WTC11 (cell line): ENCODE measurements at regions not wholly inside any gene's neighbourhood (a gene's known extent, or its start where the extent isn't known, plus 50 kb on each side); places are given as distances from the start of the nearest gene placed in this dataset.

Source experiments
- ESRRA ChIP-seq: sonication (generic); formaldehyde crosslinking; IDR thresholded peaks from 2 replicates; pipeline ENCODE4 v1.8.1; 2022; ENCODE audit warnings: mild to moderate bottlenecking, missing genetic modification reagents, borderline replicate concordance
- FOXJ3 ChIP-seq: sonication (generic); formaldehyde crosslinking; IDR thresholded peaks from 2 replicates; pipeline ENCODE4 v1.9.0; 2021; ENCODE audit warnings: missing genetic modification reagents, mild to moderate bottlenecking, borderline replicate concordance
- MXD4 ChIP-seq: fragments of 250-450 bp; sonication (Bioruptor Pico); IDR thresholded peaks from 2 replicates; pipeline ENCODE4 v1.8.0; 2021; ENCODE audit warnings: mild to moderate bottlenecking, moderate library complexity, borderline replicate concordance
- ZNF671 ChIP-seq: fragments of 250-450 bp; sonication (Bioruptor Pico); IDR thresholded peaks from 2 replicates; pipeline ENCODE4 v1.8.0; 2021; ENCODE audit warnings: mild to moderate bottlenecking
- TF ChIP-seq, protein P1 (sequence below): sonication (generic); formaldehyde crosslinking; IDR thresholded peaks from 2 replicates; pipeline ENCODE4 v1.8.0; 2022; ENCODE audit warnings: mild to moderate bottlenecking, missing genetic modification reagents
- TF ChIP-seq, protein P2 (sequence below): fragments of 250-450 bp; sonication (Bioruptor Pico); IDR thresholded peaks from 2 replicates; pipeline ENCODE4 v1.9.0; 2021; ENCODE audit warnings: moderate library complexity, mild to moderate bottlenecking, inconsistent platforms, borderline replicate concordance
- TF ChIP-seq, protein P3 (sequence below): sonication (generic); formaldehyde crosslinking; IDR thresholded peaks from 2 replicates; pipeline ENCODE4 v1.8.1; 2023; ENCODE audit warnings: mild to moderate bottlenecking, moderate library complexity, missing genetic modification reagents
- TF ChIP-seq, protein P4 (sequence below): fragments of 200-600 bp; IDR thresholded peaks from 2 replicates; pipeline ENCODE4 v1.8.0; 2022; ENCODE audit warnings: antibody characterized with exemption
- TF ChIP-seq, protein P5 (sequence below): sonication (generic); formaldehyde crosslinking; IDR thresholded peaks from 2 replicates; pipeline ENCODE4 v1.8.1; 2023; ENCODE audit warnings: mild to moderate bottlenecking, missing genetic modification reagents, moderate library complexity

DNA sequence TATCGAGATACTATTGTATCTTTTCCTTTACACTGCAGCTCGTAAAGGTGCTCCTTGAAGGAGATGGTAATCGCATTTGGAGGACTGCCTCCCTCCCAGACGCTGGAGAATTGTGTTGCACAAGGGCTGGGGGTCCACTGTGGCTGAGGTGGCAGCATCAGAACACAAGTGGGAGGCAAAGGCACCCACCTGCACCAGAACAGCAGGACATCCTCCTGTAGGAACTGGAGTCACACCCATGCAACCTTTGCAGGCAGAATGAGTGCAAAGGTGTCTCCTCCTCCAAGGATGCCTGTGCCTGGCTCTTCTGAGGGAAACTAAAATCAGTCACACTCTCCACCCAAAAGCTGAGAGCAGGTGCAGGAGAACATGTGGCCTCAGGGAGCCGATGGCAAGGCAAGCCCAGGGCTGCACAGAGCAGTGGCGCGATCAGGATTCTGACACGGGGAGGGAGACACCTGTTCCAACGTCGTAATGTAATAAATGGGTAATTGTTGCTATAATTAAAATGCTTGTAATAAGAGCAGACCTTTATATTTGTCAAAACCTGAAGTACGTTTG is 1501.4 kb downstream of the TBC1D22A start:
- TF ChIP-seq FOXJ3 (CRISPR knock-in tag) (no peak), MXD4 (CRISPR knock-in tag) (no peak), ESRRA (CRISPR knock-in tag) (no peak), ZNF671 (no peak)
- TF ChIP-seq, protein P1, sequence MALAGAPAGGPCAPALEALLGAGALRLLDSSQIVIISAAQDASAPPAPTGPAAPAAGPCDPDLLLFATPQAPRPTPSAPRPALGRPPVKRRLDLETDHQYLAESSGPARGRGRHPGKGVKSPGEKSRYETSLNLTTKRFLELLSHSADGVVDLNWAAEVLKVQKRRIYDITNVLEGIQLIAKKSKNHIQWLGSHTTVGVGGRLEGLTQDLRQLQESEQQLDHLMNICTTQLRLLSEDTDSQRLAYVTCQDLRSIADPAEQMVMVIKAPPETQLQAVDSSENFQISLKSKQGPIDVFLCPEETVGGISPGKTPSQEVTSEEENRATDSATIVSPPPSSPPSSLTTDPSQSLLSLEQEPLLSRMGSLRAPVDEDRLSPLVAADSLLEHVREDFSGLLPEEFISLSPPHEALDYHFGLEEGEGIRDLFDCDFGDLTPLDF (CRISPR knock-in tag): no peak
- TF ChIP-seq, protein P2, sequence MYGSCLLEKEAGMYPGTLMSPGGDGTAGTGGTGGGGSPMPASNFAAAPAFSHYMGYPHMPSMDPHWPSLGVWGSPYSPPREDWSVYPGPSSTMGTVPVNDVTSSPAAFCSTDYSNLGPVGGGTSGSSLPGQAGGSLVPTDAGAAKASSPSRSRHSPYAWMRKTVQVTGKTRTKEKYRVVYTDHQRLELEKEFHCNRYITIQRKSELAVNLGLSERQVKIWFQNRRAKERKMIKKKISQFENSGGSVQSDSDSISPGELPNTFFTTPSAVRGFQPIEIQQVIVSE (CRISPR knock-in tag): no peak
- TF ChIP-seq, protein P3, sequence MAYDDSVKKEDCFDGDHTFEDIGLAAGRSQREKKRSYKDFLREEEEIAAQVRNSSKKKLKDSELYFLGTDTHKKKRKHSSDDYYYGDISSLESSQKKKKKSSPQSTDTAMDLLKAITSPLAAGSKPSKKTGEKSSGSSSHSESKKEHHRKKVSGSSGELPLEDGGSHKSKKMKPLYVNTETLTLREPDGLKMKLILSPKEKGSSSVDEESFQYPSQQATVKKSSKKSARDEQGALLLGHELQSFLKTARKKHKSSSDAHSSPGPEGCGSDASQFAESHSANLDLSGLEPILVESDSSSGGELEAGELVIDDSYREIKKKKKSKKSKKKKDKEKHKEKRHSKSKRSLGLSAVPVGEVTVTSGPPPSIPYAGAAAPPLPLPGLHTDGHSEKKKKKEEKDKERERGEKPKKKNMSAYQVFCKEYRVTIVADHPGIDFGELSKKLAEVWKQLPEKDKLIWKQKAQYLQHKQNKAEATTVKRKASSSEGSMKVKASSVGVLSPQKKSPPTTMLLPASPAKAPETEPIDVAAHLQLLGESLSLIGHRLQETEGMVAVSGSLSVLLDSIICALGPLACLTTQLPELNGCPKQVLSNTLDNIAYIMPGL: no peak
- TF ChIP-seq, protein P4, sequence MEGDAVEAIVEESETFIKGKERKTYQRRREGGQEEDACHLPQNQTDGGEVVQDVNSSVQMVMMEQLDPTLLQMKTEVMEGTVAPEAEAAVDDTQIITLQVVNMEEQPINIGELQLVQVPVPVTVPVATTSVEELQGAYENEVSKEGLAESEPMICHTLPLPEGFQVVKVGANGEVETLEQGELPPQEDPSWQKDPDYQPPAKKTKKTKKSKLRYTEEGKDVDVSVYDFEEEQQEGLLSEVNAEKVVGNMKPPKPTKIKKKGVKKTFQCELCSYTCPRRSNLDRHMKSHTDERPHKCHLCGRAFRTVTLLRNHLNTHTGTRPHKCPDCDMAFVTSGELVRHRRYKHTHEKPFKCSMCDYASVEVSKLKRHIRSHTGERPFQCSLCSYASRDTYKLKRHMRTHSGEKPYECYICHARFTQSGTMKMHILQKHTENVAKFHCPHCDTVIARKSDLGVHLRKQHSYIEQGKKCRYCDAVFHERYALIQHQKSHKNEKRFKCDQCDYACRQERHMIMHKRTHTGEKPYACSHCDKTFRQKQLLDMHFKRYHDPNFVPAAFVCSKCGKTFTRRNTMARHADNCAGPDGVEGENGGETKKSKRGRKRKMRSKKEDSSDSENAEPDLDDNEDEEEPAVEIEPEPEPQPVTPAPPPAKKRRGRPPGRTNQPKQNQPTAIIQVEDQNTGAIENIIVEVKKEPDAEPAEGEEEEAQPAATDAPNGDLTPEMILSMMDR: no peak
- TF ChIP-seq, protein P5, sequence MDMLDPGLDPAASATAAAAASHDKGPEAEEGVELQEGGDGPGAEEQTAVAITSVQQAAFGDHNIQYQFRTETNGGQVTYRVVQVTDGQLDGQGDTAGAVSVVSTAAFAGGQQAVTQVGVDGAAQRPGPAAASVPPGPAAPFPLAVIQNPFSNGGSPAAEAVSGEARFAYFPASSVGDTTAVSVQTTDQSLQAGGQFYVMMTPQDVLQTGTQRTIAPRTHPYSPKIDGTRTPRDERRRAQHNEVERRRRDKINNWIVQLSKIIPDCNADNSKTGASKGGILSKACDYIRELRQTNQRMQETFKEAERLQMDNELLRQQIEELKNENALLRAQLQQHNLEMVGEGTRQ (CRISPR knock-in tag): no peak
